Stimulated activated CD4-positive, alpha-beta T cell treated with anti-CD3 and anti-CD28 coated beads, Interleukin-4, amount 100 ng/mL, for 24 hours (primary cell): ENCODE measurements at regions not wholly inside any gene's neighbourhood (a gene's known extent, or its start where the extent isn't known, plus 50 kb on each side); places are given as distances from the start of the nearest gene placed in this dataset.
"Not testable (repeated sequence)": the region's sequence is repeated elsewhere in the genome, so short reads cannot be mapped to it uniquely, and the experiment has no call there.

Source experiments
- DNase-seq: peaks from one replicate; pipeline ENCODE4 v3.0.0-alpha.2; 2020

DNA sequence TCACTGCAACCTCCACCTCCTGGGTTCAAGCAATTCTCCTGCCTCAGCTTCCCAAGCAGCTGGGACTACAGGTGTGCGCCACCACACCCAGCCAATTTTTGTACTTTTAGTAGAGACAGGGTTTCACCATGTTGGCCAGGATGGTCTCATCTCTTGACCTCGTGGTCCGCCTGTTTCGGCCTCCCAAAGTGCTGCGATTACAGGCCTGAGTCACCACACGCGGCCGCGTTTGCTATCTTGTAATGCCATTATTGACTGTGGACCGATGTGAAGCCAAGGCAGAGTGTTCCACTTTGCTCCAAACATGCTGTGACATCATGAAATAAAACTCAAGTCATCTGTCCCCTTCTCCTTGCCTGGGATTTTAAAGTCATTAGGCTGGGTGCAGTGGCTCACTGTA, 72.1 kb upstream of the CHD2 start:
- not testable (repeated sequence) for DNase-seq

DNA sequence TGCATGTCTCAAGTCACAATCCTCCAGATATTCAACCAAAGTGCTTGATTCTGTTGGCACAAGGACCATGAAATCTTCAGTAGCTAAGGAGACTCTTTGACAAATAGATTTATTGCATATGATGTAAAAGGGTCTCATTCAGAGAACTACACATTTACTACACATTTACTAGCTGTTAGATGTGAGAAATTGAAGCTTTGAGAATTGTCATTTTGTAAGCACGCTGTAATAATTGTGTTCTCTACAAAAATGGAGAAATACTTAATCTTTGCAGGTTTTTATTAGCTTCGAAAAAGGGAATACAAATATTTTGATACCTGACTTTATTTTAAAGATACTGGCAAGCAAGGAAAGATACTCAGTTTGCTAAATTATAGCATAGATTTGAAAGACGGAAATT, 70.2 kb upstream of the CHD2 start:
- no peak for DNase-seq

DNA sequence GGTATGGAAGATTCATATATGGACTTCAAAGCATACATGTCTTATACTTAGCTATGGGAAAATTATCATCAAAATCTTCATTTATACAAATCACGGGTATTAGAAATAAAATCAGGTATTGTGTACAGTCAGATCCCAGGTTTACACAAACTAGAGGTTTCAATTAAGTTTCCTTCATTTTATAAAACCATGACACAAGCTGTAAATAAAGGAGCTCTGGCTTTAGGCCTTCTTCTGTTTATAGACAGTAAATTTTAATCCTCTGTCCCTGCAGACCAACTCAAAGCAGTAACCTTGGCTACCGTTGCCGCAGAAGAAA, 68.8 kb upstream of the CHD2 start:
- no peak for DNase-seq

DNA sequence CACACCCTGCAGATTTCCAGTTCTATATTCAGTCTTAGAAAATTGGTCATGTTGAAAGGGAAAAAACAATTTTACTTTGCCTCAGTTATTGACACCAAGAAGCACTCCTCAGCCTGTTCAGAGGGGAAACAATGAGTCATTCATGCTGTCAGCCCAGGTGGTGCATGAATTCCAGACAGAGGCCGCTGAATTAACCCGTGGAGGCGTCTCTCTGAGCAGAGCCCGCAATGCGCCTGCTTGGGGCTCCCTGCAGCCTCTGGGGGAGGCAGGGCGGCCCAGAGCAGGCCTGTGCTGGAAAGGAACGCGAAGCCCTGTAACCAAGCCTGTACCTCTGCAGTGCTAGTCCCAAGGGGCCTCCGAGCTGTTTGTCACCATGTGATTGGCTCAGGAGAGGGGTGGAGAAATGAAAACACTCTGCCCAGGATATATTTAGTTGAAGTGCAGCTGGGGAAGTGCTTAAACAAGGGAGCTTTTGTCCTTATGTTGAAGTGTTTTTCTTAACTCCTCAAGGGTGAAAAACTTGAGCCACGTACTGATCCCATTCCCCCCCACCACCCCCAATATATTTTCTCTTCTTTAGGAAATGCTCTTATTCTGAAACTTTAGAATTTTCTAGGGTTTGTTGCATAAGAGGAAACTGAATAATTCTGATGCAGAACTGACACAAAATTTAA, 68.3 kb upstream of the CHD2 start:
- peak; percentile 92 for DNase-seq

DNA sequence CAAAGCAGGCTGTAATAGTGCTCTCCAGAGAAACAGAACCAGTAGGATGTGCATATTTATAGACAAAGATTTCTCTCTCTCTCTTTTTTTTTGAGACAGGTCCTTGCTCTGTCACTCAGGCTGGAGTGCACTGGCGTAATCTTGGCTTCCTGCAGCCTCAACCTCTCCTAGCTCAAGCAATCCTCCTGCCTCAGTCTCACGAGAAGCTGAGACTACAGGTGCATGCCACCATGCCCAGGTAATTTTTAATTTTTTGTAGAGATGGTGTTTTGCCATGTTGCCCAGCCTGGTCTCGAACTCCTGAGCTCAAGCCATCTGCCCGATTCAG, 67.1 kb upstream of the CHD2 start:
- DNase-seq: no peak

DNA sequence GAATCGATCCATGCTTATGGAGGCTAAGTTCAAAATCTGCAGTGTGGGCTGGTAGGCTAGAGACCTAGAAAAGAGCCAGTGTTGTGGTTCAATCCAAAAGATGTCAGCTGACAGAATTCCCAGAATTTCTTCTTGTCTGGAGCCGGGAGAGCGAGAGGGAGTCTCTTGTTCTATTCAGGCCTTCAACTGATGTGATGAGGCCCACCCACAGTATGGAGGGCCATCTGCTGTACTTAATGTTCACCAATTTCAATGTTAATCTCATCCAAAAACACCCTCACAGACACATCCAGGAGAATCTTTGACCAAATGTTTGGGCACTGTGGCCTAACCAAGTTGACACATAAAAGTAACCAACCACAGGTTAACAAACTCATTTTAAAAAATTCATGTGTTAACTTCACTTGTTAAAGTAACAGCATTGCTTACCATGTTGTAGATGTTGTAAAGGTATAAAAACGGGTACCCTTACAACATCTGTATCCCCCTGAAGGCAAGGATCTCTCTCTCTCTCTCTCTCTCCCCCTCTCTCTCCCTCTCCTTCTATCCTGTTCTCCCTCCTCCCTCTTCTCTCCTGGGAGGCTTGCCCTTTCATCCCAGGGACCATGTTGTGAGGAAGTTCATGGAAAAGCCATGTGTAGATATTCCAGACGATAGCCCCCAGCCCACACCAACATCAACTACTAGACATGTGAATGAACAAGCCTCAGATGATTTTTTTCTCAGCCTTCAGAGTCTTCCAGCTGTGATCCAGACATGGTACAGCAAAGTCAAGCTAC, 66.4 kb upstream of the CHD2 start:
- DNase-seq: no peak

DNA sequence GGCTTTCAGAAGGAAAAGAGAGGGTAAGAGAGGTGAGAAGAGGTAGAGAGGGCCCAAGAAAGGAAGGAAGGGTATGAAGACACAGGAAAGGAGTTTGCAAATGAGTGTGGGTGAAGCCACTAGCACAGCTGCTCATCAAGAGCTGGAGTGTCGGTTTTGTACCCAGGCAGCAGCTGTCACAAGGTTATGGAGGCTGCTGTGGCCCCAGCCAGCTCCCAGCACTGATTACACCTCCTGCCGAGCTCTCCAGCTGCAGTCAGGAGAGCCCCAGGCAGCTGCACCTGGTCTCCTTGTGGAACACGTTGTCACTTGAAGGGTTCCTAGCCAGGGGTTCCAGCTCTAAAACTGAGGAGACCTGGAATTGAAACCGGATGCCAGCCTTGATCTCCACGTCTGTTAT, 60.4 kb upstream of the CHD2 start:
- DNase-seq: no peak

DNA sequence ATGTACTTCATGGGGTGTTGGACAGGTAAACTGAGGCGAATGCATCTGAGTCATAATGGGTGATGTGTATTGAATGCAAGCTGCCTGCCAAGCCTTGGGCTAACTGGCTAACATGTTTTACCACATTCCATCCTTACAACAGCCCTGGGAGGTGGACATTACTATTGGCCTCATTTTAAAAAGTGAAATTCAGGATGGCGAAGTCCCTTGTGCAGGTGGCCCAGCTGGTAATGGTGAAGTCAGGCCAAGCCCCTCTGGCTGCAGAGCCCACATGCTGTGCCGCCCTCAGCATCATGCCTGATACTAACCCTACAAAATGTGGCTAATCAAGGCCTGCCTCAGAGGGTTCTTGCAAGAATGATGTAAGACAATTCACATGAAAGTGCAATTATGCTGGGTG, 60.0 kb upstream of the CHD2 start:
- DNase-seq: no peak

DNA sequence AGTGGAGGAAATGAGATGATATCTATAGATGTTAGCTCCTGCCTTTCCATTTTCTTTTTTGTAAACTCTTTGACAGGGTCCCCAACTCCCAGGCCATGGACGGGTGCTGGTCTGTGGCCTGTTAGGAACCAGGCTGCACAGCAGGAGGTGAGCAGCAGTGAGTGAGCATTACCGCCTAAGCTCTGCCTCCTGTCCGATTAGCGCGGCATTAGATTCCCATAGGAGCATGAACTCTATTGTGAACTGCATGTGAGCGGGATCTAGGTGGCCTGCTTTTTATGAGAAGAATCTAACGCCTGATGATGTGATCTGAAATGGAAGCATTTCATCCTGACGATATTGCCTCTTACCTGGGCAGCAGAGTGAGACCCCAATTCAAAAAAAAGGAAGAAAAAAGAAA, 56.8 kb upstream of the CHD2 start:
- no peak for DNase-seq

DNA sequence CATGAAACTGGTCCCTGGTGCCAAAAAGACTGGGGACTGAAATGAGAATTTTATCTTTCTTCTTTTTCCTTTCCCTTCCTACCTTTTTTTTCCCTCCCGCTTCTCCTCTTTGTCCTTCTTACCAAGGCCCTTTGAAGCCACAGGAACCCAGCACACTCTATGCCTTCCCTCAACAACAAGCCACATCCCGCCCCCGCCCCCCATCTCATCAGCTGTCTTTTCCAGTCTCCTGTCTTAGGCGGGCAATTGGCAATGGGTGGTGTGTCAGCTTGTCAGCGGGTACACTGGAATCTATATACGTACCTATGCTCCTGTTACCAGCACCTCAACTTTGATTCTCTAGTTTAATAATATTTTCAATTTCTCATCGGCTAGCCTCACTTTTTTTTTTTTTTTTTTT, 56.3 kb upstream of the CHD2 start:
- no peak for DNase-seq

DNA sequence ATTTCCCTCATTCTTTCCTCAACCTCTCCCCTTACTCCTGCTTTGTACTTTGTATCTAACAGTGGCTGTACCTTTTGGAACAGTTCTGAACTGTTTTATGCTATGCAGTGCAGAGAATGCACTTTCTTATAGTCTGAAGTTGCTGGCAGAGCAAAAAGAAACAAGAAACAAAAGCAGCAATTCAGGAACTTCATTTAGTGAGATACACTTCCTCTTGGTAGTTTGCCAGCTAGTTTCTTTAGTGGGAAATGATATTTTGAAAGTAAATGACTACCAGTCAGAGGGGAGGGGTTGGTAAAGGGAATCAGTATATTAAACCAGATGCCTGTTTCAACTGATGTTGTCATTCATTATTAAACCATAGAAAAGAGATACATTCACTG, 55.0 kb upstream of the CHD2 start:
- no peak for DNase-seq

DNA sequence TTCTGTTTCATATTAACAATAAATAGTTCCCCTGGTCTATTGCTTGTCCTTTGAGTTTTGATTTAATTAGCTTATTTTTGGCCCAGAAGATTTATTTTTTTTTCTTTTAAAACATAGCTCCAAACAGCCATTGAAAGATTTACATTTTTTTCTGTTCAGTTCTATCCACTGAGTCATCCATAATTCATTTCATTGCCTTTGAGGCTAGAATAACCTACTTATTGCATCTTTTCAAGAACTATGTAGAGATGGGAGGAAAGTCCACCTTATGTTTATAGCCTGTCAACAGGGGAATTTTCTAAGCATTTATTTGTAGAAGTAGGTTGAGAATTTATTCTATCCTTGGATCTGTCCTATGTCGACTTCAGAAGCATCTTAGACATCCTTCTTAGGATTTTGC, 53.4 kb upstream of the CHD2 start:
- DNase-seq: no peak

DNA sequence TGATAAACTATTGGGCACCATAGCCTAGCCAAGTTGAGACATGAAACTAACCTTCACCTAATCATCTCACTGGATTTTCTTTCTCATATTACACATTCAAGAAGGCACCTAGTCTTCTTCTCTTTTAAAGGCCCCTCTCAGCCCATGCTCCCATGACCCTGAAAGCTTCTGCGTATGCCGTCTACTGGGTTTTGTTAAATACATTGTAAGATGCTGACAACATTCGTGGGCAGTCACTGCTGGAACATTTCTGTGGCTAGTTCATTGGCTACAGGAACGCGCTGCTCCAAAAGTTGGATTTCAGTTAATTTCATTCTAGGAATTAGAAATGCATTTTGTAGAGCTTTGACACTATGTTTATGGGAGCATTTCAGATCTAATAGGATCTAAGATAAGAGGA, 52.3 kb upstream of the CHD2 start:
- no peak for DNase-seq

DNA sequence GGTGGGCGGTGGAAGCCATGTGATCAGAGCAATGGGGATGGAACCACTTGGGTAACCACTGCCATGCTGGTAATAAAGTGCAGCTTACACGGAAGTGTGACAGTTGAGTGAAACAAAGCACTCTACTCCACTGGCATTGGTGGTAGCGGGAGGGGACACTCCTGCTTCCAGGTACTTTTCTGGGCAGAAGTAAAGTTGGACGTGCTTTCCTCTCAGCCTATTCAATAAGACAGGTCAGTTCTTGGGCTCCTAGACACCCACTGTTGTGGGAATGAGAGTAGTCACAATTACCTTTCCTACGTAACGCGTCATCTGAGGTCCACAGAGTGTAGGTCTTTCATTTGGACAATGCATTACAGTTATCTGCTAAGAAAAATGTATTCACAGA, 51.7 kb upstream of the CHD2 start:
- no peak for DNase-seq

DNA sequence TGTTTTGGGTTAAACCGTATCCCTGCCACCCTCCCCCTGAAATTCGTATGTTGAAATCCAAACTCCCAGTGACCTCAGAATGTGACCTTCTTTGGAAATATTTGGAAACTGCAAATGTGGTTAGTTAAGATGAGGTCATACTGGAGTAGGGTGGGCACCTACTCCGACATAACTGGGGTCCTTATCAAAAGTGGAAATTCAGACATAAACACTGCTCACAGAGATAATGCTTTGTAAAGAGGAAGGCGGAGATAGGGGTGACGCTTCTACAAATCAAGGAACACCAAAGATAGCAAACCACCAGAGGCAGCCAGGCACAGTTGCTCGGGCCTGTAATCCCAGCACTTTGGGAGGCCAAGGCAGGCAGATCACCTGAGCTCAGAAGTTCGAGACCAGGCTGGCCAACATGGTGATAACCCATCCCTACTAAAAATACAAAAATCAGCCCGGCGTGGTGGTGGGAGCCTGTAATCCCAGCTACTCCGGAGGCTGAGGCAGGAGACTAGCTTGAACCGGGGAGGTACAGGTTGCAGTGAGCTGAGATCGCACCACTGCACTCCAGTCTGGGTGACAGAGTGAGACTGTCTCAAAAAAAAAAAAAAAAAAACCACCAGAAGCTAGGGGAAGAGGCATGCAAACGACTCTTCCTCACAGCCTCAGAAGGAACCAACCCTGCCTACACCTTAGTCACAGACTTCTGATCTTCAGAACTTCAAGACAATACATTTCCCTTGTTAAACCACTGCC, 51.1 kb upstream of the CHD2 start:
- peak; percentile 48 for DNase-seq

DNA sequence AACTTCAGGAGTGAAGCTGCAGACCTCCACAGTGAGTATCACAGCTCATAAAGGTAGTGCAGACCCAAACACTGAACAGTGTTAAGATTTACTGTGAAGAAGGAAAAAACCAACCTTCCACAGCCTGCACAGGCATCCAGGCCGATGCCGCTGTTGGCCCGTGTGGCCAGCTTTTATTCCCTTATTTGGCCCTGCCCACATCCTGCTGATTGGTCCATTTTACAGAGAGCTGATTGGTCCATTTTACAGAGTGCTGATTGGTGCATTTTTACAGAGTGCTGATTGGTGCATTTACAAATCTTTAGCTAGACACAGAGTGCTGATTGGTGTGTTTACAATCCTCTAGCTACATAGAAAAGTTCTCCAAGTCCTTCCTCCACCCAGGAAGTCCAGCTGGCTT, 49.9 kb upstream of the CHD2 start:
- peak; percentile 18 for DNase-seq
